ENCODE measurements at regions not wholly inside any gene's neighbourhood (a gene's known extent, or its start where the extent isn't known, plus 50 kb on each side); places are given as distances from the start of the nearest gene placed in this dataset.

GRCh38 chr16:35255186-35255803 lies 1795.9 kb downstream of the TP53TG3F start:
- ChIA-PET POLR2A (no interaction called here), CTCF (no interaction called here)
- TF ChIP-seq NFYB (CRISPR knock-in tag; conservative IDR thresholded peaks at IDR 0.05; ENCODE audit: low read depth) (no peak), ZNF396 (CRISPR knock-in tag; IDR thresholded peaks at IDR 0.05; ENCODE audit: borderline replicate concordance) (no peak), ZNF219 (CRISPR knock-in tag; IDR thresholded peaks at IDR 0.05; ENCODE audit: borderline replicate concordance) (no peak), NFATC4 (CRISPR knock-in tag; IDR thresholded peaks at IDR 0.05) (no peak), CREM (CRISPR knock-in tag; IDR thresholded peaks at IDR 0.05) (no peak), ZNF138 (CRISPR knock-in tag; conservative IDR thresholded peaks at IDR 0.05) (no peak), ZNF232 (CRISPR knock-in tag; IDR thresholded peaks at IDR 0.05) (no peak), OVOL2 (CRISPR knock-in tag; IDR thresholded peaks at IDR 0.05; ENCODE audit: borderline replicate concordance) (no peak), EMX1 (CRISPR knock-in tag; IDR thresholded peaks at IDR 0.05) (no peak), MYBL2 (CRISPR knock-in tag; IDR thresholded peaks at IDR 0.05) (no peak), PRRX2 (CRISPR knock-in tag; IDR thresholded peaks at IDR 0.05) (no peak), FOXP1 (CRISPR knock-in tag; IDR thresholded peaks at IDR 0.05; ENCODE audit: borderline replicate concordance) (no peak), TCF7 (CRISPR knock-in tag; IDR thresholded peaks at IDR 0.05; ENCODE audit: low read depth) (no peak), E2F1 (CRISPR knock-in tag; IDR thresholded peaks at IDR 0.05) (no peak)
- TF ChIP-seq, protein P1, sequence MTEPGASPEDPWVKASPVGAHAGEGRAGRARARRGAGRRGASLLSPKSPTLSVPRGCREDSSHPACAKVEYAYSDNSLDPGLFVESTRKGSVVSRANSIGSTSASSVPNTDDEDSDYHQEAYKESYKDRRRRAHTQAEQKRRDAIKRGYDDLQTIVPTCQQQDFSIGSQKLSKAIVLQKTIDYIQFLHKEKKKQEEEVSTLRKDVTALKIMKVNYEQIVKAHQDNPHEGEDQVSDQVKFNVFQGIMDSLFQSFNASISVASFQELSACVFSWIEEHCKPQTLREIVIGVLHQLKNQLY (CRISPR knock-in tag; IDR thresholded peaks at IDR 0.05) = no peak
- Mint-ChIP-seq H3K4me1 (no peaks in the 10 kb centered on the region), H3K27me3 (ENCODE audit: low read depth) (peaks cover 6% of the 10 kb centered on the region; the same call in 1 of the 2 replicates), H3K27ac (no peak overlapping the region), H3K4me3 (no peak overlapping the region), H3K9me3 (peaks cover 64% of the 10 kb centered on the region), H3K36me3 (peaks cover 58% of the 10 kb centered on the region)
- DNase-seq (ENCODE audit: low spot score) = no peak
- no peak for ATAC-seq

GRCh38 chr16:35255816-35256215 lies 1796.4 kb downstream of the TP53TG3F start:
- Mint-ChIP-seq H3K27me3 (ENCODE audit: low read depth) (peaks cover 6% of the 10 kb centered on the region; the same call in 1 of the 2 replicates), H3K9me3 (peaks cover 70% of the 10 kb centered on the region), H3K4me1 (no peaks in the 10 kb centered on the region), H3K4me3 (no peak overlapping the region), H3K27ac (no peak overlapping the region), H3K36me3 (peaks cover 63% of the 10 kb centered on the region)
- ChIA-PET POLR2A (no interaction called here), CTCF (no interaction called here)
- DNase-seq (ENCODE audit: low spot score) = no peak
- ATAC-seq = no peak
- TF ChIP-seq SOX15 (CRISPR knock-in tag; IDR thresholded peaks at IDR 0.05) (no peak), NR2C2 (CRISPR knock-in tag; IDR thresholded peaks at IDR 0.05) (no peak), ATF6 (CRISPR knock-in tag; IDR thresholded peaks at IDR 0.05) (no peak), ZNF512 (CRISPR knock-in tag; IDR thresholded peaks at IDR 0.05; ENCODE audit: borderline replicate concordance) (no peak), MXD4 (CRISPR knock-in tag; IDR thresholded peaks at IDR 0.05; ENCODE audit: borderline replicate concordance) (no peak), EMX1 (CRISPR knock-in tag; IDR thresholded peaks at IDR 0.05) (no peak), NR1H2 (CRISPR knock-in tag; IDR thresholded peaks at IDR 0.05) (no peak), STAT6 (CRISPR knock-in tag; conservative IDR thresholded peaks at IDR 0.05; ENCODE audit: low read depth) (no peak), ZBTB43 (CRISPR knock-in tag; IDR thresholded peaks at IDR 0.05) (no peak), ZNF416 (CRISPR knock-in tag; IDR thresholded peaks at IDR 0.05) (no peak)
- TF ChIP-seq, protein P2, sequence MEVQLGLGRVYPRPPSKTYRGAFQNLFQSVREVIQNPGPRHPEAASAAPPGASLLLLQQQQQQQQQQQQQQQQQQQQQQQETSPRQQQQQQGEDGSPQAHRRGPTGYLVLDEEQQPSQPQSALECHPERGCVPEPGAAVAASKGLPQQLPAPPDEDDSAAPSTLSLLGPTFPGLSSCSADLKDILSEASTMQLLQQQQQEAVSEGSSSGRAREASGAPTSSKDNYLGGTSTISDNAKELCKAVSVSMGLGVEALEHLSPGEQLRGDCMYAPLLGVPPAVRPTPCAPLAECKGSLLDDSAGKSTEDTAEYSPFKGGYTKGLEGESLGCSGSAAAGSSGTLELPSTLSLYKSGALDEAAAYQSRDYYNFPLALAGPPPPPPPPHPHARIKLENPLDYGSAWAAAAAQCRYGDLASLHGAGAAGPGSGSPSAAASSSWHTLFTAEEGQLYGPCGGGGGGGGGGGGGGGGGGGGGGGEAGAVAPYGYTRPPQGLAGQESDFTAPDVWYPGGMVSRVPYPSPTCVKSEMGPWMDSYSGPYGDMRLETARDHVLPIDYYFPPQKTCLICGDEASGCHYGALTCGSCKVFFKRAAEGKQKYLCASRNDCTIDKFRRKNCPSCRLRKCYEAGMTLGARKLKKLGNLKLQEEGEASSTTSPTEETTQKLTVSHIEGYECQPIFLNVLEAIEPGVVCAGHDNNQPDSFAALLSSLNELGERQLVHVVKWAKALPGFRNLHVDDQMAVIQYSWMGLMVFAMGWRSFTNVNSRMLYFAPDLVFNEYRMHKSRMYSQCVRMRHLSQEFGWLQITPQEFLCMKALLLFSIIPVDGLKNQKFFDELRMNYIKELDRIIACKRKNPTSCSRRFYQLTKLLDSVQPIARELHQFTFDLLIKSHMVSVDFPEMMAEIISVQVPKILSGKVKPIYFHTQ (CRISPR knock-in tag; IDR thresholded peaks at IDR 0.05) = no peak

Data from WTC11 (cell line).